Activated CD4-positive, alpha-beta T cell treated with anti-CD3 and anti-CD28 coated beads, Interleukin-2, amount 50 U/mL, for 48 hours (primary cell): ENCODE measurements at regions not wholly inside any gene's neighbourhood (a gene's known extent, or its start where the extent isn't known, plus 50 kb on each side); places are given as distances from the start of the nearest gene placed in this dataset.
"Not testable (repeated sequence)": the region's sequence is repeated elsewhere in the genome, so short reads cannot be mapped to it uniquely, and the experiment has no call there.

ENCODE experiments used
- DNase-seq, 2 experiments: peaks; one replicate each; pipeline ENCODE4 v3.0.0-alpha.2; 2020

DNA sequence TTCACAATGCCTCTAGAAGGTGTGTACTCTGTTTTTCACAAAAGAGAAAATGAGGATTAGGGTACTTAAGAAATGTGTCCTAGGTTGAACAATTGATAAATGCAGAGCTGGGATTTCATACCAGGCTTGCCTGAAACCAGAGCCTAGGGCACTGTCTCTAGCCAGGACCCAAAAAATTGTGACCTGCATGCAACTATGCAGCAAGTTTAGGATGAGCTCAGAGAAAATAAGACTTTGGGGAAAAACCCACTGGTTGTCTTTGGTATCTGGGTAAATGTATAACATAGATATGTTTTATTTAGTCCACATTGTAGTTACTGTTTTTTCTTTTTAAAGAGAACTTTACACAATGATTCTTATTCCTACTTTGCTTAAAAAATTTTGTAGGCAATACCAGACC lies 177.1 kb upstream of the SEMA6A start:
- no peak for DNase-seq

- no peak for DNase-seq
These were observed 176.3 kb upstream of the SEMA6A start for GRCh38 chr5:116750631-116751580.

DNA sequence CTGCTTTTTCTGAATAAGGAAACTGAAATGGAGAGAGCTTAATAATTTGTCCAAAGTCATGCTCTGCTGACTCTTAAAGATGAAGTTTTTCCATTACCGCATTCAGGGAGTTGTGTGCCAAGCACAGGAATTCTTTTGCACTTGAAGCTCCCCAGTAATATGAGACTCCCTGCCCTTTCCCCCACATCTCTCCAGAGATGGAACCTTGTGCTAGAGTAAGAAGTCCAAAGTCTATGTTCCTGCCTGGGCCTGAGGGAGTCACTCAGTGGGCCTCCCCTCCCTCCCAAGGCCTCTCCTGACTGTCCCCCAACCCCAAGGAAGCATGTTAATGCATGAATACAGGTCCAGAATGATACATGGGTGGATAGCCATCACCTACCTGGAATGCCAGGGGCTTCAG lies 173.3 kb upstream of the SEMA6A start:
- no peak for DNase-seq

- no peak for DNase-seq
These were observed 172.0 kb upstream of the SEMA6A start for GRCh38 chr5:116746668-116747067.

GRCh38 chr5:116740771-116741170 lies 166.1 kb upstream of the SEMA6A start:
- no peak for DNase-seq

- DNase-seq = no peak
These were observed 164.9 kb upstream of the SEMA6A start for GRCh38 chr5:116739571-116739970.

- no peak for DNase-seq
These were observed 164.1 kb upstream of the SEMA6A start for GRCh38 chr5:116738615-116739261.

- DNase-seq = no peak
These were observed 163.6 kb upstream of the SEMA6A start for GRCh38 chr5:116738239-116738614.

- DNase-seq = no peak
These were observed 162.0 kb upstream of the SEMA6A start for GRCh38 chr5:116736671-116737070.

DNA sequence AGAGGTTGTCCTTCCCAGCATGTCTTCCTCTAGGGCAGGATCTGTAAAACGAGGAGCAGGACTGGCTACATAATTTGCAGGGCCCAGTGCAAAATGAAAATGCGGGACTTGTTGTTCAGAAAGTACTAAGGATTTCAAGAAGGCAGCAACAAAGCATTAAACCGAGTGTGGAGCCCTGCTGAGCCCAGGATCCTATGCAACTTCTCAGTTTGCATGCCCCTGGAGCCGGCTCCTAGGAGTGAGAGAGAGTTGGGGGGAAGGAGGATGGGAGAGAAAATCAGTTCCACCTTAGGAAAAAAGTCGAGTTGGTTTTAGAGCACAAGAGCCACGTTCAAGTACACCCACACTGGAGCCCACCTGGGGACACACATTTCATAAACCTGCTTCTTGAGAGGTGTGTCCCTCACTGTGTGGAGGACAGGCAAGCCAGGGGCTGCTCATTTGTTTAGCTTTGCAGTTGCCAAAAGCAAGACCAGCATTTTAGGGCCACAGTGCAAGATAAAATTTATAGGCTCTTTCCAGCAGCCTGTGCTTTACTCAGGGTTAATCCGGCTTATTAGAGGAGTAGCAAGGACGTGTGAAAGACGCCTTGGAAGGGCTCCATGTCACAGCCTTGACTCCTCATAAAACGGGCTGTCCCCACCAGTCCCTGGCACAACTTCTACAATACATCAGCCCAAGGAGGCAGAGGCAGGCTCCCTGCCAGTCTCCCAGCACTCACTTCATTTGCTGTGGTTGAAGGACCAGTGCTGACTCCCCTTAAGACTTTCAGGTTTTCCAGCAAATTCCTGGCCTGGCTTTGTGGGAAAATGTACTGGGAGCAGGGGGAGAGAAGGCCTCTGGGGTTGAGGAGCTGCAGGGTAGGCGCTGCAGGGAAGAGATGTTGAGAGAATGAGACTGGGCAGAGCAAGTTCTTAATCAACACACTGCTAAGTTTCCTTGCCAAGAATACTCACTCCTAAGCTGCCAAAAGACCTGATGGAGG lies 159.7 kb upstream of the SEMA6A start:
- no peak for DNase-seq

DNA sequence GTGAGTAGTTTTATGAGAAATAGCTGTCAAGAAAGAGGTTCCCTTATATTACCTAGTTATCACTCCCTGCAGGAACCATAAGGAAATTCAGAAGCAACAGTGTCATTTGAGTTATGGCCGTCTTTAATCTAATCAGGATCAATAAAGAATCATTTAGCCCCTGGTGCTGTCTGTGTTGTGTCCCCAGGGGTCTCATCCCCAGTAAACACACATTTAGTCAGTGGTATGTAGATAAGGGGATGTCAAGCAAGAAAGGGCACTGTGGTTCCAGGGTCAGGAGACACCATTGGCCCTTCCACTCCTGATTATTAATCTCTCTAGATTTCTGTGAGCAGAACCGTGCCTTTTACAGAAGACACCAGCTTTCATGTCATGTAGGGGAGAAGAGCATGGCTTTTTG lies 158.0 kb upstream of the SEMA6A start:
- DNase-seq = no peak

- no peak for DNase-seq
These were observed 156.8 kb upstream of the SEMA6A start for GRCh38 chr5:116731432-116731831.

DNA sequence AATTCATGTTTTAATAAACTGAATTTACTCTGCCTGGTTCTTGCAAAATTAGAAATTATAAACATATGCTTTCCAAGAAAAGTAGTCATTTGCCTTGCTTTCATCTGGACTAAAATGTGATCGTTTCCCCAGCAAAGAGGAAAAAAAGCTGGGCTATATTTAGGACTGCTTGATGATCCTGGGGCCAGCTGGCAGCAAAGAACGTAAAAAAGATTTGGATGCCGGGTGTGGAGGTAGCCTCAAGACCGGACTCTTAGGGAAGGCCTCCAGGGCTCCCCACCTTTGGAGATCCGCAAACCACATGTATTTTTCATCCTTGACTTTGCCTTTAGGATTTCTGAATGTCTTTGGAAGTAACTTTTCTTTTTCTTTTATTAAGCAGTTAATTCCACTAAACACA lies 156.1 kb upstream of the SEMA6A start:
- no peak for DNase-seq

- no peak for DNase-seq
These were observed 155.6 kb upstream of the SEMA6A start for GRCh38 chr5:116730185-116730584.

DNA sequence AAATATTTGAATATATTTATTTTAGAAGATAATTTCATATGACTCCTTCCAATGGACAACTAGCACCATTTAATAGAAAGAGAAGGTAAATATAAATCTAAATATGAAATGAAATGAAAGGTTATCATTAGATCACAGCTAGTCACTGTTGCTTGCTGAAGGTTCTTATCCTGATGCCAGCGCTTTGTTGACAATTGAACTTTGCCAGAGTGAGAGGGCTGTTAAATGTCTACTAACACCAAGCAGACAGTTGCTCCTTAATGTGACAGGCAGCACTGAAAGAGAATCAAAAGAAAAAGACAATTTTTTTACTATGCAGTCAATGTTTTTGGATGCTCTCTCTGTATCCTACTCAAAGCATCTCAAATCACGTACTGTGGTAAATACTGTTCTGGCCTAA lies 152.6 kb upstream of the SEMA6A start:
- DNase-seq = no peak

DNA sequence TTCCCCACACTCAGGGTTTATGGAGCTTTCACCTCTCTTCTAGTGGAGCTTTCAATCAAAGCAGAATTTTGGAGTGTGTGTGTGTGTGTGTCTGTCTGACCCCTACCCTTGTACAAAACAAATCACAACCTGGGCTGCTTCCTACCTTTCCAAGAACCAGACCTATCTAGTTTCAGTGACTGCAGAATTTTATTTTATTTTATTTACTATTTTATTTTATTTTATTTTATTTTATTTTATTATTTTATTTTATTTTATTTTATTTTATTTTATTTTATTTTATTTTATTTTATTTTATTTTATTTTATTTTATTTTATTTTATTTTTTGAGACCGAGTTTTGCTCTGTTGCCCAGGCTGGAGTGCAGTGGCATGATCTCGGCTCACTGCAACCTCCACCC lies 151.6 kb upstream of the SEMA6A start:
- DNase-seq = not testable (repeated sequence)

DNA sequence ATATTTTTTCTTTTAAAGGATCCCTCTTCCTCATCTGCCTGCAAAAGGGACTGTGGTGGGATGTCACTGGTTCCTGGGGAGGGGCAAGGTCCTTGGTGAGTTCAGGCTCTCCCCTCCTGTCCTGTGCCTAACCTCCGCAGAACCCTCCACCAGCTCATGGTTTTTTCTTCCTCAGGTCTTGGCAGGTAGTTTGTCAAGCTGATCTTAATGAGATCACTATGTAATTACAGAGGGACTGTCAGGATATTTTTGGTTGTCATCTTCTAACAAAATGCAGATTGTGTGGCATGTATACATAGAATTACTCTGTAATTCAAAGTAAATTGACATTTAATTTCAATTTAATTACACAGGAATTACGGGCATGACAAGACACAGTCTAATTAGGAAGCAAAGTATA lies 150.3 kb upstream of the SEMA6A start:
- no peak for DNase-seq

DNA sequence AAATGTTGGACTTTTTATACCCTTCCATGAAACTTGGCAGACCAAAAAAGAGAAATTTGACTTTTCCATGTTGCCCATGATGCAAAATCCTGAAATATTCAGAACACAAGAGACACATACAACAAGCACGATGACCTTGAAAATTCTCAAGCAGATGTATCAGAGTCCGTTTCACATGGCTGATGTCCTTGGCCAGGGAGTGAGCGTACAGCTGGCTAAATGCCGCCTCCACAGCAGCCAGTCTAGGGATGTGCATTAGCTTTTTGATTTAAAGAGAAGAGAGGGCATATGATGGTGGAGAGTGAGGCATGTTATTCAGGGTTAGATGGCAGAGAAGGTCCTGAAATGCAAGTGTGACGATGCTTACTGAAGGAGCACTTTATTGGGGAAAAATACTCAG lies 148.0 kb upstream of the SEMA6A start:
- DNase-seq = no peak

DNA sequence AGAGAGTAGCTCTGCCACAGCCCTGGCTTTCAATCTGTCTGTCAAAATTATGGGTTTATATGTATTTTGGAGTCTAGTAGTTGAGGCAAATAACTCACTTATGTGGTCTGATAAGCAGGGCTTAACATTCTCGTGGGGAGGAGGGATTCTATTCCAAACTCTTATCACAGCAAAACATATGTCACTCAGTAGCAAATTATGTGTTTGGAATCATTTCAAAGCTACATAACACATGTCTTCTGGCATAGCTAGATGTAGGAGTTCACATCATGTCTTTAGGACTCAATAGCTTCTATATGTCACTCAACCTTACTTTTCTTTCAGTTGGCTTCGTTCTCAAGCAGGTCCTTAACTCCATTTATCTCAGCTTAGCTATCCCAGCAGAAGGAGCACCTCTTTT lies 144.5 kb upstream of the SEMA6A start:
- DNase-seq = no peak

DNA sequence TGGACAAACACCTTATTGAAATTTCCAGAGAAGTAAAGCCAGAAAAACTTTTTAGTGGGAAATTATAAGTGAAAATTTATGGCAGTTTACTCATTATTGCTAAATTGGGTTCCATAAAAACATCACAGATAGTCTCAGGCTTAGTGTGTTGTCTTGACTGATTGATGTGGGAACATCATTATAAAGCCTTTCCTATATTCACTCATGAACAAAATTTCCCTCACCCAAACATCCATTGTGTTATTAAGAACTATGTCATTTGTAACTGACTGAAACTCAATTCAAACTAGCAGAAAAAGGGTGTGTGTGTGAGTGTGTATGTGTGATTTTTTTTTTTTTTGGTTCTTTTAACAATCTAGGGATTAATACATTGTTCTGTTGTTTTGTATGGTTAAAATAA lies 143.7 kb upstream of the SEMA6A start:
- DNase-seq = no peak

- DNase-seq = no peak
These were observed 134.5 kb upstream of the SEMA6A start for GRCh38 chr5:116709082-116709481.

DNA sequence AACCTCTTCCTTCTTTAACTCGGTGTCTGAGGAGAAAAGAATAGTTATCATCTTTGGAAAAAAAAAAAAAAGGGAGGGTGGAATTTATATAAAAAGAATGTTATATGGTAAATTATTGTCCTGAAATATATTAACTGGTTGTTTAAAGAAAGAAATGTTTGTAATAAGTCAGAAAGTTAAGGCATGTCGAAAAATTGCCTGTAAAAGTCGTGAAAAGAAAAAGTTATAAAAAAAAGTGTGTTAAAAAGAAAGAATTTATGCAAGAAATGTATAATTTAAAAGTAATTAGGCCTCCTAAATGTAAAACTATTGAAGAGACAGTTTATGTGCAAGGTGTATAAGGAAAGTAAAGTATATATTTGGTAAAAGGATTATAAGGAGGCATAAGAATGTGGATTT lies 130.5 kb upstream of the SEMA6A start:
- not testable (repeated sequence) for DNase-seq

GRCh38 chr5:116703941-116704340 lies 129.3 kb upstream of the SEMA6A start:
- DNase-seq = no peak
